GM23248 (cell line): ENCODE measurements at regions not wholly inside any gene's neighbourhood (a gene's known extent, or its start where the extent isn't known, plus 50 kb on each side); places are given as distances from the start of the nearest gene placed in this dataset.

Source experiments
- EZH2 ChIP-seq: fragments of 200-600 bp; sonication (generic); IDR thresholded peaks from 2 replicates; pipeline ENCODE4 v1.6.1; 2018; ENCODE audit warnings: antibody characterized with exemption, mild to moderate bottlenecking; ENCODE audit not compliant: insufficient read depth, poor library complexity, severe bottlenecking
- EZH2phosphoT487 ChIP-seq: fragments of 200-600 bp; sonication (generic); IDR thresholded peaks from 2 replicates; pipeline ENCODE4 v1.6.1; 2018; ENCODE audit warnings: antibody characterized with exemption, moderate library complexity, mild to moderate bottlenecking, low read depth; ENCODE audit not compliant: insufficient read depth

- TF ChIP-seq EZH2, result no peak
- no peak for TF ChIP-seq EZH2phosphoT487
Measured at GRCh38 chr5:74408150-74409043, 232.1 kb downstream of the ENC1 start.
